Activated naive CD8-positive, alpha-beta T cell treated with anti-CD3 and anti-CD28 coated beads for 36 hours (primary cell): ENCODE measurements at regions not wholly inside any gene's neighbourhood (a gene's known extent, or its start where the extent isn't known, plus 50 kb on each side); places are given as distances from the start of the nearest gene placed in this dataset.
A peak's percentile ranks its signal among the peaks of the same experiment; 100 is the strongest.

Source experiments
- DNase-seq: peaks from one replicate; pipeline ENCODE4 v3.0.0; 2021
- H3K27ac Mint-ChIP-seq: one replicate; pipeline ENCODE4 v1.8.0; 2022; ENCODE audit warnings: mild to moderate bottlenecking, moderate library complexity, mixed read lengths
- H3K27me3 Mint-ChIP-seq: one replicate; pipeline ENCODE4 v1.8.0; 2022; ENCODE audit warnings: mild to moderate bottlenecking, mixed read lengths
- H3K36me3 Mint-ChIP-seq: one replicate; pipeline ENCODE4 v1.8.0; 2021; ENCODE audit warnings: mild to moderate bottlenecking, mixed read lengths
- H3K4me1 Mint-ChIP-seq: one replicate; pipeline ENCODE4 v1.8.0; 2021; ENCODE audit warnings: mixed read lengths
- H3K4me3 Mint-ChIP-seq: one replicate; pipeline ENCODE4 v1.8.0; 2022; ENCODE audit warnings: mild to moderate bottlenecking, moderate library complexity, mixed read lengths
- H3K9me3 Mint-ChIP-seq: one replicate; pipeline ENCODE4 v1.8.0; 2022; ENCODE audit warnings: mixed read lengths

DNA sequence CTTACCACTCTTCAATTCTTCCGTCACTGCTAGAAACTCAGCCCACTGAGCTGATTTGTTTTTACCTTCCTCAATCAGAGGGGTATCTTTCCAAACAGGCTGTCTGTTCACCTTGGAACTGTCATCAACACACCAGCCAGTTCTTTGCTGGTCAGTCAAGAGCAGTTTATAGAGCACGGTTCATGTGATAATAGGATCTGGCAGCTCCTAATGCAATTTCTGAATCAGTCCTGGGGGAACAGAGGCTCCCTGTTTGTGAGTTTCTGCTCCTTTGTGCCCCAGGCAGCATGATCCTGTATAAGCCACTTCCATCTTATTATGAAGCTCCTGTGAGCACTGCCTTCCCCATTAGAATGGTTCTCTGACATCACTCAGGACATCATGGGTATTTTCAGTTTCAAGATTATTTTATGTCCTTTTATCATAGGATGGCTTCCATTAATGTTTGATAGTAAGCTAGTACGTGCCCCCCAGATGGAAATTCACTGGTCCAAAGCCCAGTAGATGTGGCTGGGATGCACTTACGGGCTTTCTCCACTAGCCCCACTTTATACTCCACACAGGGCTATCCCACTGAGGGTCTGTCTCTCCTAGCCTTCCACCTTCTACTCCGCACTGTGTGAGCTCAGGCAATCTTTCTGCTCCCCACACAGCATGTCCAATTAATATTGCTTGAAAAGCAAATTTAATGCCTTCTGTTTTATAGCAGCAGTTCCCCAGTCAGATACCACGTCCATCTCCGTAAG lies 85.5 kb upstream of the SPIN1 start:
- peaks cover 42% of the 10 kb centered on the region for H3K4me1 Mint-ChIP-seq
- peaks cover 1% of the 10 kb centered on the region for H3K36me3 Mint-ChIP-seq
- peaks cover 8% of the 10 kb centered on the region for H3K27me3 Mint-ChIP-seq
- DNase-seq = no peak
- H3K4me3 Mint-ChIP-seq = no peak overlapping the region
- peak overlapping the region; percentile 96 for H3K27ac Mint-ChIP-seq
- peaks cover 13% of the 10 kb centered on the region for H3K9me3 Mint-ChIP-seq

DNA sequence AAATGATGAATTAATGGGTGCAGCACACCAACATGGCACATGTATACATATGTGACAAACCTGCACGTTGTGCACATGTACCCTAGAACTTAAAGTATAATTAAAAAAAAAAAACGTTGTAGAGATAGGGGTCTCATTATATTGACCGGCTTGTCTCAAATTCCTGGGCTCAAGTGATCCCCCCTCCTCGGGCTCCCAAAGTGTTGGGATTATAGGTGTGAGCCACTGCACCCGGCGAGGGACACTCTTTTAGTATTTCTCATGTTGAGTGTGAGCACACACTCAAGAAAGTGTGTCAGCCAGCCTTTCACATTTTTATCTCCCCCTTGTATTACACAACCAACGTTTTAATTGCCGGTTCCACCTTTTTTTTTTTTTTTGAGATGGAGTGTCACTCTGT lies 87.7 kb upstream of the SPIN1 start:
- H3K4me3 Mint-ChIP-seq = no peak overlapping the region
- peaks cover 31% of the 10 kb centered on the region for H3K4me1 Mint-ChIP-seq
- H3K36me3 Mint-ChIP-seq = peaks cover 10% of the 10 kb centered on the region
- H3K27me3 Mint-ChIP-seq = peaks cover 8% of the 10 kb centered on the region
- DNase-seq = no peak
- no peak overlapping the region for H3K27ac Mint-ChIP-seq
- H3K9me3 Mint-ChIP-seq = peaks cover 15% of the 10 kb centered on the region

DNA sequence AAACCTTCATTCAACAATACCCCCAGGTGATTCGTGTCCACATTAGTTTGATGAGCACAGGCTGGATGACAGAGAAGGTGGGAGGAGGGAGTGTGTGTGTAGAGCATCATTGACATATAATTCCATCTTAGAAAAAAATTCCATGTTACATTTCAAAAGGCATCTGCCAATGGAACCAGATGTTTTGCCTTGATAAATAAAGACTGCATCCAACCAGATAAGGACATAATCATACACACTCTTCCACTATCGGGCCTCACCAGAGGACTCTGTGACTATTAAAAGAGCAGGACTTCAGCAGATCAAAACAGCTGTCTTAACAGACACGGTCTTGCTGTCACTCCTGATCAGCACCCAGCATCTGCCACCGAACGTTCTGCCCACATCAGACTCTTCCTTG lies 96.4 kb upstream of the SPIN1 start:
- Mint-ChIP-seq H3K9me3 (peaks cover 3% of the 10 kb centered on the region), H3K27ac (no peak overlapping the region), H3K27me3 (no peaks in the 10 kb centered on the region), H3K4me3 (no peak overlapping the region), H3K4me1 (no peaks in the 10 kb centered on the region), H3K36me3 (peaks cover 4% of the 10 kb centered on the region)
- no peak for DNase-seq

DNA sequence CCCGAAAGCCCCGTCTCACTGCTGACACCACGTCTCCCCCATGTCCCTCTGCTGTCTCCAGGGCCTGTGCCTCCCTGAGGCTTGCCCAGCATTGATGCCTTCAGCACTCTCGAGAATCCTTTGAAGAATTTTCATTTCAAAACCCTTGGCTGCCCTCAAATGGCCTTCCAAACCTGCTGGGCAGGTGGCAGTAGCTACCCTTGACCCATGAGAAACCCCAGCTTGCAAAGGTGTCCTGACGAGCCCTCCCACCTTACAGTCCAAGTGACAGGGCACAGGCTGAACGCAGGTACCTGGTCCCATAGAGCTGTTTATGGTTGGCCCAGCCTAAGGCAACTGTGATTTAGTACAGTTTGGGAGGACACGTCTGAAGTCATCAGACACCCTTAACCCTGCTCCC lies 97.2 kb upstream of the SPIN1 start:
- no peak for DNase-seq
- Mint-ChIP-seq H3K27me3 (no peaks in the 10 kb centered on the region), H3K4me3 (no peak overlapping the region), H3K36me3 (no peaks in the 10 kb centered on the region), H3K4me1 (no peaks in the 10 kb centered on the region), H3K9me3 (no peaks in the 10 kb centered on the region), H3K27ac (no peak overlapping the region)

DNA sequence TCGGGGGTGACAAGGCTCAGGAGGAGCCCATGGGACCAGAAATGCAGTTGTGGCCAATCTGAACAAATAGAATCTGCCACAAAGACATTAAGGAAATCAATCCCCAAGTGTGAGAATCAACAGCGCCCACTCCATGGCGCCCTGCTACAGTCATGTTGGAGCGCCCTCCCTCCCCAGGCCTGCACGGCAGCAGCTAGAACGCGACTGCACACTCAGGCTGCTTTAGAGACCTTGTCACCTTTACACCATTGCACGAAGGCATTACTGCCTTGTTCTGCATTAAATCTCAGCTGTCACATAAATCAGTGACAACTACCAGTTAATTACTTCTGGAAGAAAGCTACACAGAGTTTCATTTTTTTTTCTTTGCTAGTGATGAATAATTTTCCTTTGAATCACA lies 98.7 kb upstream of the SPIN1 start:
- Mint-ChIP-seq H3K4me3 (no peak overlapping the region), H3K27me3 (no peaks in the 10 kb centered on the region), H3K36me3 (peaks cover 6% of the 10 kb centered on the region), H3K4me1 (no peaks in the 10 kb centered on the region), H3K27ac (no peak overlapping the region), H3K9me3 (peaks cover 10% of the 10 kb centered on the region)
- DNase-seq = no peak

DNA sequence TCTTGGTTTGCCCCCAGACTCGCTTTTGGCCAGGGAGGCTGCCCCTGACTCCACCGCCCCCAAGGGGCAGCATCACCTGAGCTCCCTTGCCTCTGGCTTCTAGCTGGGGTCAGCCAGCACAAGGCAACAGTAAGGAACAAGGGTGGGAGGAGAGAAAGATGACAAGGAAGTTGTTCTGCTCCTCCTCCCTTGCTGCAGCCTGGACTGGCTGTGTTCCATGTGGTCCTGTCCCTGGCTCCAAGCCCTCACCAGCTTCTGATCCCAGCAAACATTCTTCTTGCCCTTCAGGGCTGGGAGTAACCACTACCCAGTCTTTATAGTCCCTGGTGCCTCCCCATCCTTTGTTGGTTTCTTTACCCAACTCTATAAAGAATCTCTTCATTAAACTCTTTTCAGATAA lies 100.3 kb upstream of the SPIN1 start:
- Mint-ChIP-seq H3K36me3 (peaks cover 12% of the 10 kb centered on the region), H3K27ac (no peak overlapping the region), H3K4me1 (no peaks in the 10 kb centered on the region), H3K9me3 (peaks cover 17% of the 10 kb centered on the region), H3K27me3 (no peaks in the 10 kb centered on the region), H3K4me3 (no peak overlapping the region)
- no peak for DNase-seq

DNA sequence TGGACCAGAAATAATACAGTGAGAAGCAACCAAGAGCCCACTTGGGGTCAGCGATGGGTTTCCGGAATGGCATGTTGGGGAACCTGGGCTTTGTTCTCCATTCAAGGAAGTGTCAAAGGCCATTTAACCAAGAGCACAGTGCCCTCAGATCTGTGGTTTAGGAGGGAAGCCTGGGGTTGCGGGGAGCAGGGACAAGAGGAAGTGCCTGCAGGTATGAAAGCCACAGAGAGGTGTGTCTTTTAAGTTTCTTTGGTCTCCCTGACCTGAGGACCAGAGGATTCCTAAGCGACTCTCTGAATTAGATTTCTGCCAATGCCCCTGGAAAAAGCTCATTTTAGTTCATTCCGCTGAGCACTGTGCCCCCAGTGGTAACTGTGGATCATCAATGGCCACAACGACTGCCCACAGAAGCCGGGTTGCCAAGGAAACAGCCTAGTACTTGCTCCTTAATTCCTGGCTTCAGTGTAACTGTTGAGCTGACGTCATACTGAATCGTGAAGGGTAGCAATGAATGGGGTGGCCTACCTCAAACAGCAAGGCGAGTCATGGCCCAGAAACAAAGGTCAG lies 107.3 kb upstream of the SPIN1 start:
- Mint-ChIP-seq H3K36me3 (peaks cover 12% of the 10 kb centered on the region), H3K4me1 (peaks cover 12% of the 10 kb centered on the region), H3K9me3 (peaks cover 17% of the 10 kb centered on the region), H3K4me3 (no peak overlapping the region), H3K27ac (no peak overlapping the region), H3K27me3 (peaks cover 4% of the 10 kb centered on the region)
- peak; percentile 22 for DNase-seq

DNA sequence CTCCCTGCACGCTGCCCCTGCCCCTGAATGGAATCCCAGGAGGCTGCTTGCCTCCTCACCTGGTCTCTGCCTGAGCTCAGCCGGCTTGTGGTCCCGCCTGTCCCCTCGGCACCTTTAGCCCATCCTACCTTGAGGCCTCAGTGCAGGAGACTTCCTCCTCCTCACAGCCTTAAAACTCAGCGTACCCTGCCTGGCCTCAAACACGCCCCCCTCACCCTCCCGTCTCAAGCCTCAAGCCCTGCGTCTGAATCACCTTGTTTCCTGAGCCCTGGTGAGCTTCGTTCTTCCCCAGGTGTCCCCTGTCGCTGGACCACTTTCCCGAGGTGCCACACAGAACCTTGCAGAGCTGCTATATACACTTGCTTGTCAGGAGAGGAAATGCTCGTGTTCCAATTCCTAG lies 110.2 kb upstream of the SPIN1 start:
- Mint-ChIP-seq H3K27me3 (peaks cover 4% of the 10 kb centered on the region), H3K4me1 (peaks cover 23% of the 10 kb centered on the region), H3K36me3 (no peaks in the 10 kb centered on the region), H3K27ac (no peak overlapping the region), H3K4me3 (no peak overlapping the region), H3K9me3 (peaks cover under 1% of the 10 kb centered on the region)
- no peak for DNase-seq

DNA sequence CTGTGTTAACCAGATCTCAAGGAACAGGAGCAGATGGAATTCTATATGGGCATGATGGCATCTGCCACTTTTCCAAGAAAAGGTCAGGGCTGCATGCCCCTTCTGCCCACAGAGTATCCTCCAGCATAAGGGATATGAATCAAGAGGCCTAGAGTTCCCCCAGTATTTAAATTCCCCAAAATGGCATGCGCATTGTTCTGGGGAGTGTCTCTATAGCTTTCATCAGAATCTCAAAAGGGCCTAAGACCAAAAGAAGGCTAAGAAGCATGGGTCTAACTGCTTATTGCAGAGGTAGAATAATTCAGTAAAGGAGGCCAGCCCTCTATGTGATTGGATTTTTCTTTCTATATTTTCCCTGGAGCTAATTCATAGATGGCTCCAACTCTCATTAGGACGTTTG lies 114.2 kb upstream of the SPIN1 start:
- peaks cover 17% of the 10 kb centered on the region for H3K4me1 Mint-ChIP-seq
- peaks cover 4% of the 10 kb centered on the region for H3K27me3 Mint-ChIP-seq
- H3K4me3 Mint-ChIP-seq = no peak overlapping the region

DNA sequence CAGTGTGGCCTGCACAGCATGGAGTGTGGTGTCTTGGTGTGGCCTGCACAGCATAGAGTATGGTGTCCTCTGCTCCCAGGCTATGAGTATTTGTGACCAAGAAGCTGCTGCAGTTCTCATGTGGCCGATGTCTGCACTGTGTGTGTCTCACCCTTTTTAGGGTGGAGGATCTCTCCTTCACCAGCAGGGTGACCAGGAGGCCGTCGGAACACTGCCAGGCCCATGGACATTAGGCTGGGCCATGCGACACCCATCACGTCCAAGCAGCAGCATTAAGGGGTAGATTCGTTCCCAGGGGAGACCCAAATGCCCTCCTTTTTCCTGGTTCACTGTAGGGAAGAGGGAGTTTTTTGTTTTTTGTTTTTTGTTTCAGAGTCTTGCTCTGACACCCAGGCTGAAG lies 115.3 kb upstream of the SPIN1 start:
- Mint-ChIP-seq H3K4me3 (no peak overlapping the region), H3K9me3 (no peaks in the 10 kb centered on the region), H3K36me3 (no peaks in the 10 kb centered on the region), H3K27me3 (peaks cover 4% of the 10 kb centered on the region), H3K27ac (no peak overlapping the region), H3K4me1 (peaks cover 17% of the 10 kb centered on the region)
- no peak for DNase-seq

More for the DNA sequence above, 114.2 kb upstream of the SPIN1 start:
- Mint-ChIP-seq H3K9me3 (no peaks in the 10 kb centered on the region), H3K27ac (no peak overlapping the region), H3K36me3 (no peaks in the 10 kb centered on the region)
- no peak for DNase-seq

DNA sequence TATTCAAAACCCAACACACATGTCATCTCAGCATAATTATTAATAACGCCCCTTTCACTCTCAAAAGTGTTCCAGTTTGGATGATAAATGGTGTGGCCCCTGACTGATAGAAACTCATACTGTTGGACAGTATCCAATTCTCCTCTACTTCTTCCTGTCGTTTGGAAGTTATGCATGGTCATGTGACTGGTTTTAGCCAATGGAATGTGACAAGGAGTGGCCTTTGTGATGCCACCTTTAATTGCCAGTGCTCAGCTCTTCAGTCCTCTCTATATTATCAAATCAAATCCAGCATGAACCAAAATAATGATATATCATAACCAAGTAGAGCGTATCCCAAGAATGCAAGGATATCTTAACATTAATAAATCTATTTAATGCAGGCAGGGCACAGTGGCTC lies 117.8 kb upstream of the SPIN1 start:
- Mint-ChIP-seq H3K27ac (no peak overlapping the region), H3K9me3 (no peaks in the 10 kb centered on the region), H3K36me3 (no peaks in the 10 kb centered on the region), H3K4me1 (peaks cover 6% of the 10 kb centered on the region), H3K4me3 (no peak overlapping the region), H3K27me3 (no peaks in the 10 kb centered on the region)
- no peak for DNase-seq

DNA sequence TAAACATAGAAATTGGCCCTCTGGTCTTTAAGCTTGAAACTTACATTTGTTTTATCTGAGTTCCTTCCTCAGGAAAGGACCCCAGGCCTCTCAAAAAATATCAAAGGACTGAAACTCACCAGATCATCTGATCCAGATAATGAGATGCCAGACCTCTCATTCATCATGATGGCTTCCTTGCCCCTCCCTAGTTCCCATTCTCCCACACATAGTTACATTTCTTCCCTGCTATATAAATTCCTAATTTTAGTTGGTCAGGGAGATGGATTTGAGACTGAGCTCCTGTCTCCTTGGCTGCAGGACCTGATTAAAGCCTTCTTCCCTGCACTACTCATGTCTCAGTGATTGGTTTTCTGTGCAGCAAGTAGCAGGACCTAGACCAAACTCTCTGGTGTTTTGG lies 119.4 kb upstream of the SPIN1 start:
- no peak for DNase-seq
- Mint-ChIP-seq H3K36me3 (no peaks in the 10 kb centered on the region), H3K4me1 (peaks cover 2% of the 10 kb centered on the region), H3K4me3 (no peak overlapping the region), H3K9me3 (no peaks in the 10 kb centered on the region), H3K27ac (no peak overlapping the region), H3K27me3 (no peaks in the 10 kb centered on the region)

DNA sequence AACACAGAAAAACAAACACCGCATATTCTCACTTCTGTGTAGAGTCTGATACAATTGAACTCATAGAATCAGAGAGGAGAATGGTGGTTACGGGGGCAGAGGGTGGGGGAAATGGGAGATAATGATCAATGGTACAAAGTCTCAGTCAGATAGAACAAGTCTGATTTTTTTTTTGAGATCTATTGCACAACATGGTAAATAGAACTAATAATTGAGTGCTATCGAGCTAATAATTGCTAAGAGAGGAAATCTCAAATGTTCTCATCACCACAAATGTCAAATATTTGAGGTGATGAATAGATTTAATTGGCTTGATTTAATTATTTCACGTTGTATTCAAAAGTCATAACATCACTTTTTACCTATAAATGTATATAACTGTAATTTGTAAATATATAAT lies 121.0 kb upstream of the SPIN1 start:
- Mint-ChIP-seq H3K4me3 (no peak overlapping the region), H3K27ac (no peak overlapping the region), H3K9me3 (no peaks in the 10 kb centered on the region), H3K36me3 (no peaks in the 10 kb centered on the region), H3K4me1 (no peaks in the 10 kb centered on the region), H3K27me3 (no peaks in the 10 kb centered on the region)
- DNase-seq = no peak

DNA sequence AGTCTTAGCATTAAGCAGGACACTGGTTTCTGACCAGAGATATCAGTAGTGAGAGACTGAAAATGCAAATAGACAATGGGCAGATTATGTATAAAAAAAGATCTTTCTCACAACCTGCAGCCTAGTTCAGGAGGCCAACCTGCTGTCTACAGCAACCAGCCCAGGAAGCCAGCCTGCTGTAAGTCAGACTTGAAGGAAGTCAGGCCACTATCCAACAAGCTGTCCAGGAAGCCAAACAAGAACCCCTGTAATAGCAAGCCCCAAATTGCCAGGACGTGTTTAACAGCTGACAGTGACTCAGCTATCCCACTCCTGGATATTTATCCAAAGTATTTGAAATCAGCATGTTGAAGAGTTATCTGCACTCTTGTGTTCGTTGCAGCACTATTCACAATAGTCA lies 121.8 kb upstream of the SPIN1 start:
- Mint-ChIP-seq H3K27me3 (no peaks in the 10 kb centered on the region), H3K36me3 (no peaks in the 10 kb centered on the region), H3K27ac (no peak overlapping the region), H3K4me3 (no peak overlapping the region), H3K9me3 (no peaks in the 10 kb centered on the region), H3K4me1 (no peaks in the 10 kb centered on the region)
- DNase-seq = no peak

DNA sequence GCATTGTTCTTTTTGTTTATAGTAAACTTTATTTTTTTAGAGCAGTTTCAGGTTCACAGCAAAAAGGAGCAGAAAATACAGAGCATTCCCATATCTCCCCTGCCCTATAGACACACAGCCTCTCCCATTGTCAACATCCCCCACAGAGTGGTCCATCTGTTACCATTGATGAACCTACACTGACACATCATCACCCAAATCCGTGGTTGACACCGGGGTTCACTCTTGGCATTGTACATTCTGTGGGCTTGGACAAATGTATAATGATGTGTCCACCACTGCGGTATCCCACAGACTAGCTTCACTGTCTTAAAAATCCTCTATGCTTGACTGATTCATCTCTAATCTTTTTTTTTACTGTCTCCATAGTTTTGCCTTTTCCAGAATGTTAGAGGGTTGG lies 120.7 kb upstream of the SPATA31C2 start:
- H3K27ac Mint-ChIP-seq = no peak overlapping the region
- peaks cover 2% of the 10 kb centered on the region for H3K27me3 Mint-ChIP-seq
- H3K36me3 Mint-ChIP-seq = no peaks in the 10 kb centered on the region
- no peak for DNase-seq
- no peaks in the 10 kb centered on the region for H3K4me1 Mint-ChIP-seq
- H3K4me3 Mint-ChIP-seq = no peak overlapping the region
- H3K9me3 Mint-ChIP-seq = peaks cover 3% of the 10 kb centered on the region

DNA sequence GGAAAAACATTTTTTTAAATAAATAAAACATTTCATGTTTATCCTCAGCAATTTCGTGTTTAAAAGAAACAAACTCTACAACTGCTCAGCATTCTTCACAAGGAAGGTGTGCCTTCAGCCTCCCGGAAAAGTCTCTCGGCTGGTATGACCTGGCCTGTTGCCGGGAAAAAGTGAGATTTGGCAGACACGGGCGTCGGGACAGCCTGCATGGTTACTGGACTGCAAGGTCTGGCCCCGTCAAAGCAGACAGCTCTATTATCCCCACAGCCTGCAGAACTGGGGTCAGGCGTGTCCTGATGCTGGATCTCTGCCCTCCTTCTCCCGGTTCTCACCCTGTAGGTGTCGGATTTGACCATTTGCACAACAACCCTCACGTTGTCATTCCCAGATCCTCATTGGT lies 120.3 kb upstream of the SPATA31C2 start:
- no peaks in the 10 kb centered on the region for H3K4me1 Mint-ChIP-seq
- H3K36me3 Mint-ChIP-seq = no peaks in the 10 kb centered on the region
- no peak overlapping the region for H3K4me3 Mint-ChIP-seq
- peaks cover 2% of the 10 kb centered on the region for H3K27me3 Mint-ChIP-seq
- DNase-seq = no peak
- no peak overlapping the region for H3K27ac Mint-ChIP-seq
- peaks cover 5% of the 10 kb centered on the region for H3K9me3 Mint-ChIP-seq
